ENCODE measurements at regions not wholly inside any gene's neighbourhood (a gene's known extent, or its start where the extent isn't known, plus 50 kb on each side); places are given as distances from the start of the nearest gene placed in this dataset.

DNA sequence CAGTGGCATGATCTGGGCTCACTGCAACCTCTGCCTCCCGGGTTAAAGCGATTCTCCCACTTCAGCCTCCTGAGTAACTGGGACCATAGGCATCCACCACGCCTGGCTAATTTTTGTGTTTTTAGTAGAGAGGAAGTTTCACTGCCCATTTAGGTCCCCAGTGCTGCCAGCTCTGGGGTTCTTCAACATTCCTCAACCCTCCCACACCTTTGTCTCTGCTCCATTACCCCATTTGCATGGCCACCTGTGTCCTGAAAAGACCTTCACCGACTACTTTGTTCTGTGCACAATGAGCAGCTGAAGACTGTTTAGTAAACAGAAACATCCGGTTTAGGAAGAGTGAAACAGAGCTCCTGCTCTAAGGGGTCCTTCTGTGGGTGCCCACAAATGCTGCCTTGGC is 92.0 kb downstream of the FAM43A start:
- Mint-ChIP-seq H3K27ac (no peak overlapping the region), H3K4me3 (no peak overlapping the region)
- ATAC-seq = peak; percentile 89

More for the DNA sequence above, 92.0 kb downstream of the FAM43A start:
- Histone ChIP-seq H3K27me3 (ENCODE audit: insufficient read depth) (no peaks in the 10 kb centered on the region), H3K36me3 (ENCODE audit: insufficient read depth) (no peaks in the 10 kb centered on the region), H3F3A (replicated peaks; ENCODE audit: low read depth) (no peaks in the 10 kb centered on the region), H3K27ac (ENCODE audit: low read depth) (no peak overlapping the region), H3K79me2 (replicated peaks; ENCODE audit: insufficient read depth) (no peaks in the 10 kb centered on the region), H4K20me1 (replicated peaks; ENCODE audit: insufficient read depth) (no peaks in the 10 kb centered on the region), H2AFZ (no peak overlapping the region), H3K4me2 (no peak overlapping the region), H3K4me1 (ENCODE audit: insufficient read depth) (no peaks in the 10 kb centered on the region), H3K9me2 (ENCODE audit: insufficient read depth) (peaks cover 14% of the 10 kb centered on the region), H3K4me3 (no peak overlapping the region)
- H3K4me1 Mint-ChIP-seq = peaks cover 8% of the 10 kb centered on the region; the same call in 2 of the 3 replicates
- H3K36me3 Mint-ChIP-seq (ENCODE audit: low read depth) = no peaks in the 10 kb centered on the region
- peak; percentile 17 for DNase-seq (ENCODE audit: low spot score)
- H3K27me3 Mint-ChIP-seq (ENCODE audit: insufficient read depth, low read depth, poor library complexity) = peaks cover 12% of the 10 kb centered on the region
- H3K9me3 Mint-ChIP-seq = peaks cover 5% of the 10 kb centered on the region; the same call in 1 of the 3 replicates
- peak; percentile 34; the same call in 1 of the 2 replicates for TF ChIP-seq ZNF462 (CRISPR knock-in tag; IDR thresholded peaks at IDR 0.05)
- TF ChIP-seq POLR2AphosphoS5 (IDR thresholded peaks at IDR 0.05; ENCODE audit: low read depth) = no peak

Data from GM23338 (cell line).